ENCODE measurements at regions not wholly inside any gene's neighbourhood (a gene's known extent, or its start where the extent isn't known, plus 50 kb on each side); places are given as distances from the start of the nearest gene placed in this dataset.

DNA sequence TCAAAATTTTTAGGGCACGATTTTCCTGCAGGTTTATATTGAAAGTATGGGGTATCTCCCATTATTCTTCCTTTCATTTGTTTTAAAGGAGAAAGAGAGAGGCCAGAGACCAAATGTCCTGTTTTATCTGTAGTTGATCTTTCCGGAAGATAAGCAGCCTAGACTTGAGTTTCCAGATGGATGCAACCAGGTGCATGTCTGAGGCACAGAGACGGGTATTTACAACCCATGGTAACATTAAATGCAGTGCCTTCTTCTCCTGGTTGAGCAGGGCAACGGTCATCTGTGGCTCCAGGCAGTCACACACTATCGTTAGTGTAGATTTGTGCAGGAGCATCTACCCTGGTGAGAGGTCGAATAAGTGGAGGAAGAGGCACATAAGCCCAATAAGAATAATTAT is 1507.1 kb downstream of the UQCRFS1 start:
- no peak for DNase-seq (ENCODE audit: low spot score)

DNA sequence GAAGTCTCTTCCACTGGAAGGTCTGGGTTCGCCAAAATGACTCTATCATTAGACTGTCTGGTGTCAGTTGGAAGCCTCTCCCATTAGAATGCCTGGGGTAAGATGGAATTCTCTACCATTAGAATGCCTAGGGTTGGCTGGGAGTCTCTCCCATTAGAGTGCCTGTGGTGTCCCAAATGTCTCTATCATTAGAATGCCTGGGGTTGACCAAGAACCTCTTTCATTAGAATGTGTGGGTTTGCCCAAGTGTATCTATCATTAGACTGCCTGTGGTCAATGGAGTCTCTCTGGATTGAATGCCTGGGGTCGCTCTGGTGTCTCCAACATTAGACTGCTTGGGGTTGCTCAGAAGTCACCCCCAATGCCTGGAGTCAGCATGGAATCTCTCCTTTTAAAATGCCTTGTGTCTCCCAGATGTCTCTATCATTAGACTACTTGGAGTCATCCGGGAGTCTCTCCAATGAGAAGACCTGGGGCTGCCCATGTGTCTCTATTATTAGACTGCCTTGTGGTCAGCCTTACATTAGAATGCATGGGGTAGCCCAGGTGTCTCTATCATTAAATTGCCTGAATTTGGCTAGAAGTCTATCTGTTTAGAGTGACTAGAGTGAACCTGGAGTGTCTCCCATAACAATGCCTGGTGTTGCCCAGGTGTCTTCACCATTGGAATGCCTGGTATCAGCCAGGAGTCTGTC is 1518.4 kb downstream of the UQCRFS1 start:
- no peak for DNase-seq (ENCODE audit: low spot score)

DNA sequence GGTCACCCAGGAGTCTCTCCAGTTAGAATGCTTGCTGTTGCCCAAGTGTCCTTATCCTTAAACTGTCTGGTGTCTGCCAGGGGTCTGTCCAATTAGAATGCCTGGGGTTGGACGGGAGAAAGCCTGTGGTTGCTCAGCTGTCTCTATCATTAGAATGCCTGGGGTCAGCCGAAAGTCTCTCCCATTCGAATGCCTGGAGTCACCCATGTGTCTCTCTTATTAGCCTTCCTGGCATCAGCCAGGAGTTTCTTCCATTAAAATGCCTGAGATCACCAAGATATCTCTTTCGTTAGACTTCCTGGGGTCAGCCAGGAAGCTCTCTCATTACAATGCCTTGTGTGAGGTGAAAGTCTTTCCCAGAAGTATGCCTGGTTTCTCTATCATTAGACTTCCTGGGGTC is 1521.0 kb downstream of the UQCRFS1 start:
- no peak for DNase-seq (ENCODE audit: low spot score)

DNA sequence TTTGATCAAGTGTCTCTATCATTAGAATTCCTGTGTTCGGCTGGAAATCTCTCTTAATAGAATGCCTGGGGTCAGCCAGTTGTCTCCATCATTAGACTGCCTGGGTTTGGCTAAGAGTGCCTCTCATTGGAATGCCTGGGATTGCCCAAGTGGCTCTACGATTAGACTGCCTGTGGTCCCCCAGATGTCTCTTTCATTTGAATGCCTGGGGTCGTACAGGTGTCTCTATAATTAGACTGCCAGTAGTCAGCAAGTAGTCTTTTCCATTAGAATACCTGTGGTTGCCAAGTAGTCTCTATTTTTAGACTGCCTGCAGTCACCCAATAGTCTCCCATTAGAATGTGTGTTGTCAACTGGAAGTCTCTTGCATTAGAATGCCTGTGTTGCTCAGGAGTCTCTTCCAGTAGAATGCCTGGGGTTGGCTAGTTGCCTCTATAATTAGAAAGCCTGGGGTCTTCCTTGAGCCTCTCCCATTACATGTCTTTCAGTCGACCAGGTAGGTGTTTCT is 1523.2 kb downstream of the UQCRFS1 start:
- no peak for DNase-seq (ENCODE audit: low spot score)

DNA sequence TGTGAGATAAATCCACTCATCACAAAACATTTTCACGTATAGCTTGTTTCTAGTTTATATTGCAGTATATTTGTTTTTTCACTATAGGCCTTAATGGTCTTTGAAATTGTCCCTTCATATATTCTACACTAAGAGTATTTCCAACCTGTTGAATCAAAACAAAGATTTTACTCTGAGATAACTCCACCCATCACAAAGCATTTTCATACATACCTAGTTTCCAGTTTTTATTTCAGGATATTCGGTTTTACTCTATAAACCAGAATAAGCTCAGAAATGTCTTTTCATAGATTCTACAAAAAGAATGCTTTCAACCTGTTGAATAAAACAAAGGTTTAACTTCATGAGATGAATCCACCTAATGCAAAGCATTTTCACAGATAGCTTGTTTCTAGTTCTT is 1528.7 kb downstream of the UQCRFS1 start:
- no peak for DNase-seq (ENCODE audit: low spot score)

DNA sequence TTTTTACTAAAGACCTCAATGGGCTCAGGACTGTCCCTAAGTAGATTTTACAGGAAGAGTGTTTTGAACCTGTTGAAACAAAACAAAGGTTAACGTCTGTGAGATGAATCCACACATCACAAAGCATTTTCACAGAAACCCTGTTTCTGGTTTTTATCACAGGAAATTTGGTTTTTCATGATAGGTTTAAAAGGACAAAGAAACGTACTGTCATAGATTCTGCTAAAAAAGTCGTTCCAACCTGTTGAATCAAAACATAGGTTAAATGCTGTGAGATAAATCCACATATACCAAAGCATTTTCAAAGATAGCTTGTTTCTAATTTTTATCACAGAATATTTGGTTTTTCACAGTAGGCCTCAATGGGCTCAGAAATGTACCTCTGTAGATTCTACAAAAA is 1531.0 kb downstream of the UQCRFS1 start:
- DNase-seq (ENCODE audit: low spot score), result no peak

DNA sequence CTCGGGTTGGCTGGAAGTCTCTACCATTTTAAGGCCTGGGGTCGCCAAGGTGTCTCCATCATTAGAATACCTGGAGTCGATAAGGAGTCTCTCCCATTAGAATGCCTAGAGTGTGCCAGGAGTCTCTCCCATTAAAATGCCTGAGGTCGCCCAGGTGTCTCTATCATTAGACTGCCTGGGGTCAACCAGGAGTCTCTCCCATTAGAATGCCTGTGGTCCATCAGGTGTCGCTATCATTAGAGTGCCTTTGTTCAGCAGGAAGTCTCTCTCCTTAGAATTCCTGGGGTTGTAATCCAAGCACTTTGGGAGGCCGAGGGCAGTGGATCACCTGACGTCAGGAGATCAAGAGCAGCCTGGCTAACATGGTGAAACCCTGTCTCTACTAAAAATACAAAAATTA is 1533.0 kb downstream of the UQCRFS1 start:
- DNase-seq (ENCODE audit: low spot score), result no peak

DNA sequence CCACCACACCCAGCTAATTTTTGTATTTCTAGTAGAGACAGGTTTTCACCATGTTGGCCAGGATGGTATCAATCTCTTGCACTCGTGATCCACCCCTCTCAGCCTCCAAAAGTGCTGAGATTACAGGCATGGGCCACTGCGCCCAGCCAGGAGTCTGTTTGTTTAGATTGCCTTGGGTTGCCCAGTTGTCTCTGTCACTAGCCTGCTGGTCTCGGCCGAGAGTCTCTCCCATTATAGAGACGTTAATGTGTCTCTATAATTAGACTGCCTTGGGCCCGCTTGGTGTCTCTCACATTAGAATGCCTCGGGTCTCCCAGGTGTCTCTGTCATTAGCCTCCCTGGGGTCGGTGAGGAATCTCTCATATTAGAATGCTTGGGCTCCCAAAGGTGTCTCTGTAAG is 1533.6 kb downstream of the UQCRFS1 start:
- no peak for DNase-seq (ENCODE audit: low spot score)

DNA sequence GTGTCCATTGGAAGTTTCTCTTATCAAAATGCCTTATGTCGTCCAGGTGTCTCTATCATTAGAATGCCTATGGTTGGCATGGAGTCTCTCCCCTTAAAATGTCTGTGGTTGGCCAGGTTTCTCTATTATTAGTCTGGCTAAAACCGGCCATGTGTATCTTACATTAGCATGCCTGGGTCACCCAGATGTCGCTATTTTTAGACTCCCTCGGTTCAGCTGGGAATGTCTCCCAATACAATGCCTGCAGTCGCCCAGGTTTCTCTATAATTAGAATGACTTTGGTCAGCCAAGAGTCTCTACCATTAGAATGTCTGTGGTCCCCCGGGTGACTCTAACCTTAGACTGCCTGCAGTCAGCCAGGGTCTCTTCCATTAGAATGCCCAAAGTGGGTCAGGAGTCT is 1536.1 kb downstream of the UQCRFS1 start:
- DNase-seq (ENCODE audit: low spot score), result no peak

DNA sequence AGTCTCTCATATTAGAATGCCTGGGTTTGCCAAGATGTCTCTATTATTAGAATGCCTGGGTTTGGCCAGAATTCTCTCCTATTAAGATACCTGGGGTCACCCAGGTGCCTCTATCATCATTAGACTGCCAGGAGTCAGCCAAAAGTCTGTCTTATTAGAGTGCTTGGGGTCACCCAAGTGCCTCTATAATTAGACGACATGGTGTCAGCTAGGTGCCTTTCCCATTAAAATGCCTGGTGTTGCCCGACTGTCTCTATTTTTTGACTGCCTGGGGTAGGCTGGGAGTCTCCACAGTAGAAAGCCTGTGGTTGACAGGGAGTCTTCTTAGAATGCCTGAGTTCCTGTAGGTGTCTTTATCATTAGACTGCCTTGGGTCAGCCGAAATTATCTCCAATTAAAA is 1536.6 kb downstream of the UQCRFS1 start:
- no peak for DNase-seq (ENCODE audit: low spot score)

DNA sequence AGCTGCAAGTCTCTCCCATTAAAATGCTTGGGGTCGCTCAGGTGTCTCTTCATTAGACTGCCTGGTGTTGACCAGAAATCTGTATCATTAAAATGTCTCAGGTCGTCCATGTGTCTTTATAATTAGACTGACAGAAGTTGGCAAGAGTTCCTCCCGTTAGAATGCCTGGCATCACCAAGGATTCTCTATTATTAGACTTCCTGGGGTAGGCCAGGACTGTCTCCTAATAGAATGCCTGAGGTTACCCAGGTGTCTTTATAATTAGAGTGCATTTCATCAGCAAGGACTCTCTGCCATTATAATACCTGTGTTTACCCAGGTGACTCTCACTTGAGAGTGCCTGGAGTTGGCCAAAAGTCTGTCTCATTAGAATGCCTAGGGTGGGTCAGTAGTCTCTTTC is 1537.2 kb downstream of the UQCRFS1 start:
- no peak for DNase-seq (ENCODE audit: low spot score)

DNA sequence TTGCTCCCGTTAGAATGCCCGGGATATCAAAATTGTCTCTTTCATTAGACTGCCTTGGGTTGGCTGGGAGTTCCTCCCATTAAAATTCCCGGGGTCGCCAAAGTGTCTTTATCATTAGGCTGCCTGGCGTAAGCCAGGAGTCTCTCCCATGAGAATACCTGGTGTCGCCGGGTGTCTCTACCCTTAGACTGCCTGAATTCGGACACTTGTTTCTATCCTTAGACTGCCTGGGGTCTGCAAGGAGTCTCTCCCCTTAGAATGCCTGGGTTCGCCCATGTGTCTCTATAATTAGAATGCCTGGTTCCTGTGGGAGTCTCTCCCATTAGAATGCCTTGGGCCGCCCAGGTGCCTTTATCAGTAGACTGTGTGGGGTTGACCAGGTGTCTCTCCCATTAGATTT is 1538.2 kb downstream of the UQCRFS1 start:
- no peak for DNase-seq (ENCODE audit: low spot score)

DNA sequence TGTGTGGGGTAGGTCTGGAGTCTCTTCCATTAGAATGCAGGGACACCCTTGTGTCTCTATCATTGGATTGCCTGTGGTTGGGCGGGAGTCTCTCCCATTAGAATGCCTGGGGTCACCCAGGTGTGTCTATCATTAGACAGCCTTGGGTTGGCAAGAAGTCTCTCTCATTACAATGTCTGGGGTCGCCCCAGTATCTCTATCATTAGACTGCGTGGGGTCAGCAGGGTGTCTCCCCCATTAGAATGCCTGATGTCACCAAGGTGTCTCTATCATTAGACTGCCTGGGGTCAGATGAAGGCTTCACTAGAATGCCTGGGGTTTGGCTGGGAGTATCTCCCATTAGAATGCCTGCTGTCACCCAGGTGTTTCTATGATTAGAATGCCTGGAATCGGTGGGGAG is 1539.0 kb downstream of the UQCRFS1 start:
- DNase-seq (ENCODE audit: low spot score), result no peak

DNA sequence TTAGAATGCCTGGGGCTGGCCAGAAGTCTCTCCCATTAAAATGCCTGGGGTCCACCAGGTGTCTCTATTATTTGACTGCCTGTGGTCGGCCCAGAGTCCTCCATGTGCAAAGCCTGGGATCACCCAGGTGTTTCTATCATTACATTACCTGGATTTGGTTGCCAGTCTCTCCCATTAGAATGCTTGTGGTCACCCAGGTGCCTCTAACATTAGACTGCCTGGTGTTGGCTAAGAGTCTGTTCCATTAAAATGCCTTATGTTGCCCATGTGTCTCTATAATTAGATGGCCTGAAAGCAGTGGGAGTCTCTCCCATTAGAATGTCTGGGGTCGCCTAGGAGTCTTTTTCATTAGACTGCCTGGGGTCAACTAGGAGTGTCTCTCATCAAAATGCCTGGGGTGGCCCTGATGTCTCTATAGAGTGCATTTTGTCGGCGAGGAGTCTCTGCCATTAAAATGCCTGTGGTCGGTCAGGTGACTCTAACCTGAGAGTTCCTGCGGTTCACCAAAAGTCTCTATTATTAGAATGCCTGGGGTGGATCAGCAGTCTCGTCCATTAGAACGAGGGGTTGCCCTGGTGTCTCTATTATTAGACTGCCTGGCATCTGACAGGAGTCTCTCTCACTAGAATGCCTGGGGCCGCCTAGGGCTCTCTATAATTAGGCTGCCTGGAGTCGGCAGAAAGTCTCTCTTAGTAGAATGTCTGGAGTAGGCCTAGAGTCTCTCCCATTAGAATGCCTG is 1540.5 kb downstream of the UQCRFS1 start:
- DNase-seq (ENCODE audit: low spot score), result no peak

DNA sequence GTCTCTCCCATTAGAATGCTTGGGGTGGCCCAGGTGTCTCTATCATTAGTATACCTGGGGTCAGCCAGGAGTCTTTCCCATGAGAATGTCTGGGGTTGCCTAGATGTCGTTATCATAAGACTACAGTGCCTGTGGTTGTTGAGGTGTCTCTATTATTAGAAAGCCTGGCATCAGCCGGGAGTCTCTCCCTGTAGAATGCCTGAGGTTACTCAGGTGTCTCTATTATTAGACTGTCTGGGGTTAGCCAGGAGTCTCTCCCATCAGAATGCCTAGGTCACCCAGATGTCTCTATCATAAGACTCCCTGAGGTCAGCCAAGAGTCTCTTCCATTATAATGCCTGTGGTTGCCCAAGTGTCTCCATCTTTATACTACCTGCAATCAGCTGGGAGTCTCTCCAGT is 1541.1 kb downstream of the UQCRFS1 start:
- no peak for DNase-seq (ENCODE audit: low spot score)

DNA sequence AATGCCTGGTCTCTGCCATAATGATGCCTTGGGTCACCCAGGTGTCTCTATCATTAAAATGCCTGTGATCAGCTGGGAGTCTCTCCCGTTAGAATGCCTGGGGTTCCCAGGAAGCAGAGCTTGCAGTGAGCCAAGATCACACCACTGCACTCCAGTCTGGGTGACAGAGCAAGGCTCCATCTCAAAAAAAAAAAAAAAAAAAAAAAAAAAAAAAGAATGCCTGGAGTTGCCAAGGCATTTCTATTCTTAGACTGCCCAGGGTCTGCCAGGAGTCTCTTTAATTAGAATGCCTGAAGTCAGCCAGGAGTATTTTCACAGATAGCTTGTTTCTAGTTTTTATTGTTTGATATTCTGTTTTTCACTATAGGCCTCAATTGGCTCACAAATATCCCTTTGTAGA is 1552.5 kb downstream of the UQCRFS1 start:
- DNase-seq (ENCODE audit: low spot score), result no peak

DNA sequence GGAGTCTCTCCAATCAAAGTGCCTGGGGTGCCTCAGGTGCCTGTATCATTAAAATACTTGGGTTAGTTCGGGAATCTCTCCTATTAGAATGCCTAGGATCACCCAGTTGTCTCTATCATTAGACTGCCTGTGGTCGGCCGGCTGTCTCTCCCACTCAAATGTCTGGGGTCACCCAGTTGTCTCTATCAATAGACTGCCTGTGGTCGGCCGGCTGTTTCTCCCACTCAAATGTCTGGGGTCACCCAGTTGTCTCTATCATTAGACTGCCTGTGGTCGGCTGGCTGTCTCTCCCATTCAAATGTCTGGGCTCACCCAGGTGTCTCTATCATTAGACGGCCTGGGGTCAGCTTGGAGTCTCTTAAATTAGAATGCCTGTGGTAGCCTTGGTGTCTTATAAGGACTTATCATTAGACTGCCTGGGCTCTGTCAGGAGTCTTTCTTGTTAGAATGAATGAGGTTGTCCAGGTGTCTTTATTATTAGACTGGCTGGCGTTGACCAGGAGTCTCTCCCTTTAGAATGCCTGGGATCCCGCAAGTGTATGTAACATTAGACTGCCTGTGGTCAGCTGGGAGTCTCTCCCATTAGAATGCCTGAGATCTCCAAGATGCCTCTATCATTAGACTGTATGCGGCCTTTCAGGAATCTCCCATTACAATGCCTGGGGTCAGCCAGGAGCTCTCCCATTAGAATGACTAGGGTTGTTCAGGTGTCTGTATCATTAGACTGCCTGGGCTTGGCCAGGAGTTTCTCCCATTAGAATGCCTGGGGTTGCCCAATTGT is 1555.5 kb downstream of the UQCRFS1 start:
- DNase-seq (ENCODE audit: low spot score), result no peak

DNA sequence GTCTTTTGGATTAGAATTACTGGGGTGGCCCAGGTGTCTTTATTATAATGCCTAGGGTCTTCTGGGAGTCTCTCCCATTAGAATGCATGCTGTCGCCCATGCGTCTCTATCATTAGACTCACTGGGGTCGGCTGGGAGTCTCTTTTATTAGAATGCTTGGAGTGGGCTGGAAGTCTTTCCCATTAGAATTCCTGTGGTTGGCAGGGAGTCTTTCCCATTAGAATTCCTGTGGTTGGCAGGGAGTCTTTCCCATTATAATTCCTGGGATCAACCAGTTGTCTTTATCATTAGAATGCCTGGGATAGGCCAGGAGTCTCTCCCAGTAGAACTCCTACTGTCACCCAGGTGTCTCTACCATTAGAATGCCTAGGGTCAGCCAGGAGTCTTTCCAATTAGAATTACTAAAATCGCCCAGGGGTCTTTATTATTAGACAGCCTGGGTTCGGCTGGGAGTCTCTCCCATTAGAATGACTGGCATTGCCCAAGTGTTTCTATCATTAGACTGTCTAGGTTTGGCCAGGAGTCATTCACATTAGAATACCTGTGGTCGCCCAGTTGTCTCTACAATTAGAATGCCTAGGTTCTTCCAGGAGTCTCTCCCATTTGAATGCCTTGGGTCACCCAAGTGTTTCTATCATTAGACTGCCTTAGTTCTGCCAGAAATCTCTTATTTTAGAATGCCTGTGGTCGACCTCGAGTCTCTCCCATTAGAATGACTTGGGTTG is 1558.5 kb downstream of the UQCRFS1 start:
- DNase-seq (ENCODE audit: low spot score), result no peak

DNA sequence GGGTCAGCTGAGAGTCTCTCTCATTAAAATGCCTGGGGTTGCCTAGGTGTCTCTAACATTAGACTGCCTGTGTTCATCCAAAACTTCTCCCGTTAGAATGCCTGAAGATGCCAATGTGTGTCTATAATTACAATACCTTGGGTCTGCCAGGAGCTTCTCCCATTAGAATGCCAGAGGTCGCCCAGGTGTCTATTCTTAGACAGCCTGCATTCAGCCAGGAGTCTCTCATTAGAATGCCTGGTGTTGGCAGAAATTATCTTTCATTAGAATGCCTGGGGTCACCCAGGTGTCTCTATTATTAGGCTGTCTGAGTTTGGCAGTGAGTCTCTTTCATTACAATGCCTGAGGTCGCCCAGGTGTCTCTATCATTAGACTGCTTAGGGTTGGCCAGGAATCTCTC is 1560.2 kb downstream of the UQCRFS1 start:
- DNase-seq (ENCODE audit: low spot score), result no peak

DNA sequence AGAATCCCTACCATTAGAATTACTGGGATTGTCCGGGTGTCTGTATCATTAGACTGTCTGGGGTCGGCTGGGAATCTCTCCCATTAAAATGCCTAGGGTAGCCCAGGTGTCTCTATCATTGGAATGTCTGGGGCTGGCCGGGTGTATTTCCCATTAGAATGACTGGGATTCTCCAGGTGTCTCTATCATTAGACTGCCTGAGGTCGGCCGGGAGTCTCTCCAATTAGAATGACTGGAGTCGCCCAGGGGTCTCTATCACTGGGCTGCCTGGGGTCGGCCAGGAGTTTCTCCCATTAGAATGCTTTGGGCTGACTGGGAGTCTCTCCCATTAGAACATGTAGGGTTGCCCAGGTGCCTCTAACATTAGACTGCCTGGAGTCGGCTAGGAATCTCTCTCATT is 1560.7 kb downstream of the UQCRFS1 start:
- DNase-seq (ENCODE audit: low spot score), result no peak

DNA sequence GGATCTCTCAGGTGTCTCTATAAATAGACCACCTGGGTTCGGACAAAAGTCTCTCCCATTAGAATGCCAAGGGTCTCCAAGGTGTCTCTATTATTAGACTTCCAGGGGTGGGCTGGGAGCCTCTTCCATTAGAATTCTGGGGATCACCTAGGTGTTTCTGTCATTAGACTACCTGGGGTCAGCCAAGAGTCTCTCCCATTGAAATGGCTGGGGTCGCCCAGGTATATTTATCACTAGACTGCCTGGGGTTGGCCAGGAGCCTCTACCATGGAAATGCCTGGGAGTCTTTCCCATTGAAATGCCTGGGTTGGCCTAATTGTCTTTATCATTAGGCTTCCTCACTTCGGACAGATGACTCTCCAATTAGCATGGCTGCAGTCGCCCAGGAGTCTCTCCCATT is 1565.5 kb downstream of the UQCRFS1 start:
- DNase-seq (ENCODE audit: low spot score), result no peak

DNA sequence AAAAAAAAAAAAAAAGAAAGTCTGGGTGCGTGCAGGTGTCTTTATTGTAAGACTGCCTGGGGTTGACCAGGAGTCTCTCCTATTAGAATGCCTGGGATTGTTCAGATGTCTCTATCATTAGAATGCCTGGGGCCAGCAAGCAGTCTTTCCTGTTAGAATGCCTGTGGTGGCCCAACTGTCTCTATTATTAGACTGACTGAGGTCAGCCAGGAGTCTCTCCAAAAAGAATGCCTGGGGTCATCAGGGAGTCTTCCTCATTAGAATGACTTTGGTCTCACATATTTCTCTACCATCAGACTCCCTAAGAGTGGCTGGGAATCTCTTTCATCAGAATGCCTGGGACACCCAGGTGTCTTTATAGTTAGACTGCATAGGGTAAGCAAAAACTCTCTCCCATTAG is 1577.5 kb downstream of the UQCRFS1 start:
- no peak for DNase-seq (ENCODE audit: low spot score)
